GM12874 (cell line): ENCODE measurements at regions not wholly inside any gene's neighbourhood (a gene's known extent, or its start where the extent isn't known, plus 50 kb on each side); places are given as distances from the start of the nearest gene placed in this dataset.

Experiments
- CTCF ChIP-seq: IDR thresholded peaks from 2 replicates; pipeline ENCODE4 v1.5.1; 2011; ENCODE audit warnings: low read depth, mild to moderate bottlenecking, control low read depth, low read length, moderate library complexity; ENCODE audit not compliant: insufficient read depth

DNA sequence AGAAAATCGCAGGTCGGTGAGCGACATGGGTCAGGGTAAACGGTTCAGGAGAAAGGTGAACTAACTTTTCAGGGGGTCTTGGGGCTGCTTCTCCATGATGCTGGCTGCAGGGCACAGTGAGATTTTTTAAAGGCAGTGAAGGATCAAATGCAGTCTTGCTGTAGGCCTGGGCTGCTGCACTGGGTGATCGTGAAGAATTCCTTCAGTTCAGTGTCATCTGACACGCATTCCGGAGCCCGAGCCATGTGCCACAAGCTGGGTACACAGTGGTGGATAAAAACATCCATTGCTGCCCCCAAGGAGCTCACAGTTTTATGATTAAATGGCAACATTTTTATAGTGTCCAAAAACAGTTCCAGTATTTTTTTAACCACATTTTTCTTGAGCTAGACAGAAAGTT lies 56.3 kb upstream of the GPR12 start:
- TF ChIP-seq CTCF = no peak

DNA sequence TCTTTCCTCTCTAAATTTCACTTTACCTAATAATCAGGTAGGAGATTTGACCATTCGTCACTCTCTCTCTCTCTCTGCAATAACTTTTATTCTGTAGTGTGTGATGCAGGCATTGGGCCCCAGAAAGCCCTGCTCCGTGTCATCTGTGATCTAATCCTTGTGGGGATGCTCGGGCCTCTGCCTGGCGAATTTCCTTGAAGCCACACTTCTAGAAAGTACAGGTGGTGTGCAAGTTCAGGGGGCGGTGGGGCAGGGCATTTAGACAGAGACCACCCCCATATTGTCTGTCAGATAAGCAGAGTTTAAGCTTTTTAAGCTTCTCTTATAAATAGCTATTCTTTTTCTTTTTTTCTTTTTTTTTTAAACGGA lies 53.4 kb upstream of the GPR12 start:
- no peak for TF ChIP-seq CTCF

DNA sequence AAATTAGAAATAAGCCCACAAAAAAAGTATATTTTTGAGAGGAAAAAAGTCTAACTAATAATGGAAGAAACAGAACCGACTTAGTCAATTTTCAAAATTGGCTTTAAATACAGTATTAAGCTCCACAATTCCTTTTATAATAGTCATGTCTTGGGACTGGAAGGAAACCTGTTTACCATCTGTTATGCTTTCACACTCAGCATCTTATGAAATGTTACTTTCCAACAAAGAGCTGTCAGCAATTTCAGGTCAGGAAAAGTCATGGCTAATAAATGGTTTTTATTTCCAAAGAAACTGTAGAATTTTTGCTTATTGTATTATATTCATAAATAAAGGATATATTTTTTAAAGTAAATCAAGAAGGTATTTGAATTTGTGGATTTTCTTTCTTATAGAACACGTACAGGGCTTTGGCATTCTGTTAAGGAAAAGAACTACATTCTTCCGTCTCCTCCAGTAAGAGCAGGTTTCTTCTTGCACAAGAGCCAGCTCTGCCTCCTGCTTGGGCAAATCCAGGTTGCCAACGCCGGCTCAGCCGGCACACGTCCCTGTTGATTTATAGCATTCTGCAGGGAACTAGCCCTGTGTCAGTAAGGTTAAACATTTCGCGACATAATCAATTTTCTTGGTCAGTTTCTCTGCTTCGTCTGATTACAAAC lies 52.9 kb upstream of the GPR12 start:
- no peak for TF ChIP-seq CTCF

- TF ChIP-seq CTCF = no peak
Measured at GRCh38 chr13:26811581-26811980, 51.0 kb upstream of the GPR12 start.
